Urothelium cell line (cell line): ENCODE measurements at regions not wholly inside any gene's neighbourhood (a gene's known extent, or its start where the extent isn't known, plus 50 kb on each side); places are given as distances from the start of the nearest gene placed in this dataset.
A peak's percentile ranks its signal among the peaks of the same experiment; 100 is the strongest.

Source experiments
- DNase-seq: peaks from one replicate; pipeline ENCODE4 v3.0.0; 2011; ENCODE audit warnings: low spot score, mixed read lengths
- FAIRE-seq: peaks from 2 replicates; lab custom pipeline; 2011; peaks lifted over from hg19 to GRCh38; lab: Jason Lieb, UNC

DNA sequence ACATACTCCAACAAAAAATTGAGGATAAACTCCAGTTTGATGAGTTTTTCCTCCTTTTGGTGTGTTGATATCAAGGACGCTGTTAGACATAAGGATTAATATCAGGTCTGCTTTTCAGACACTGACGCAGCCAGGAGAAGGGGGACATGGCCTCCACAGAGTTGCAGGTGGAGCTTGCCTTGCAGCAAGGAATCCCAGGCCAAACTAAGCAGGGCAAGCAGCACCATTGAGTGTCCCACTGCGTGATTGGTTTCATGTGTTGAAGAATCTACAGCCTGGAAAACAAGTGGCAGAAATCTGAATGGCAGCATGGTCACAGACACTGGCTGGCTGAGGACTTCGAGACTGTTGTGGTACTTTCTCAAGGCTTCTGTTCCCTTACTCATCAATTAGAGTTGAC, 777.6 kb downstream of the KCNJ18 start:
- FAIRE-seq (no peak), DNase-seq (no peak)

DNA sequence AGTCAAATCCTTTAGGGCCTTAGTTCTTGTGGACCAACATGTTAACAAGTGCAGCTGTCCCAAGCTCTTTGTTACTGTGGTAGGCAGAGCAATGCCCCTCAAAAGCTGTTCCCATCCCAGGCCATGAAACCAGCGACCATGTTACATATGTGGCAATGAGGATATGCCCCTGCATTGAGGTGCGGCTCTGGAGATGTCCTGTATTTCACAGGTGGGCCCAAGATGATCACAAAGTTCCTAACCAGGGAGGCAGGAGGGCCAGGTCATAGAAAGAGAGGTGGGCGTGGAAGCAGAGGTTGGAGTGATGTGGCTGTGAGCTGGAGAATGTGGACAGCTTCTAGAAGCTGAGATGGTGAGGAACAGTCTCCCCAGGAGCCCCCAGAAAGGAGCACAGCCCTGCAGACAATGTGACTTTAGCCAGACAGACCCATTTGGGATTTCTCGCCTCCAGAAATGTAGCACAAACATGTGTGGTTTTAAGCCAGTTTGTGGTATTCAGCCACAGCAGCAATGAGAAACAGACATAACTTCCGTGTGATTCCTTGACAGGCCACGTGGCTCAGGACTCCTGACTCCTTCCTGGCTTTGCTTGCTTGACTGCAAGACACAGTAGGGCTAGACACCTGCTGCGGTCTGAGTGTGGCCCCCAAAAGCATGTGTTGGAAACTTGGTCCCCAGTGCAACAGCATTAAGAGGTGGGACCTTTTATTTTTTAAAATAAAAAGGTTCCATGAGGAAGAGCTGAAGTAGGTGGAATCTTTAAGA, 778.3 kb downstream of the KCNJ18 start:
- no peak for FAIRE-seq
- no peak for DNase-seq

DNA sequence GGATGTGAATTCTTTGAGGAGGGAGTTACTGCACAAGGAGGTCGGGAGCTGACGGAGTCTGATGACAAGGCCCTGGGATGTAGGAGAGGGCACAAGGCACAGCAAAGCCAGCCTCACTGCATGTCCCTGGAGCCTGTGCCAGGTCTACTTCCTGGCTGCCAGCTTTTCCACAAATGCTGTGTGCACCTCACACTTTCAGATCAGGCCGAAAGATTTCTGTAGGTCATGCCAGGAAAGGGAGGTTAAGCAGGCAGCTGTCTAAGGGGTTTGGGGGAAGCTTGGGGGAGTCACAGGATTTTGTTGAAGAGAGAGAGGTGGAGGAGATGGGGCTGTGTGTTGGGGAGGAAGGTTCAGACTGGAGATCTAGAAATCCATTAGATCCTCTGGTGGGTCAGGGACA, 792.5 kb downstream of the KCNJ18 start:
- DNase-seq (no peak), FAIRE-seq (no peak)

- FAIRE-seq: no peak
These were observed 798.1 kb downstream of the KCNJ18 start for GRCh38 chr17:22490399-22490798.

DNA sequence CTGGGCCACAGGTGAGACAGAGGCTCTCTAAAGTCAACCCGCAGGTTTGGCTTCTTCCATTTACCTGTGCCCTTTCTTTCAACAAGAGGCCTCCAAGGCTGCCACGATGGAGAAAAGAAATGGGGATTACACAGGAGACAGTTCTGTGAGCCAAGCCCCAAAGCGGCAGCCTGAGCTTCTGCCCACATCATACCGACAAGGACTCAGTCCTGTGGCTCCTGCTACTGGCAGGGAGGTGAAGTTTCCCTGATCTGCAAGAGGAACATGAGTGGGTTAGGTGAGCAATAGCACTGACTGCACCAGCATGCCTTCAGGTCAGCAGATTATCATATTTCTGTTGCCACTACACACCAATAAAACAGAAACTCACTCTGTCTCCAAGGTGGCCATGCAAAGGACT, 800.0 kb downstream of the KCNJ18 start:
- no peak for FAIRE-seq
- no peak for DNase-seq

More at GRCh38 chr17:22490399-22490798, 798.1 kb downstream of the KCNJ18 start:
- no peak for DNase-seq

- FAIRE-seq: no peak
These were observed 804.1 kb downstream of the KCNJ18 start for GRCh38 chr17:22496450-22496849.

GRCh38 chr17:22503322-22503899, 811.1 kb downstream of the KCNJ18 start:
- DNase-seq (no peak), FAIRE-seq (no peak)

More at GRCh38 chr17:22496450-22496849, 804.1 kb downstream of the KCNJ18 start:
- no peak for DNase-seq

DNA sequence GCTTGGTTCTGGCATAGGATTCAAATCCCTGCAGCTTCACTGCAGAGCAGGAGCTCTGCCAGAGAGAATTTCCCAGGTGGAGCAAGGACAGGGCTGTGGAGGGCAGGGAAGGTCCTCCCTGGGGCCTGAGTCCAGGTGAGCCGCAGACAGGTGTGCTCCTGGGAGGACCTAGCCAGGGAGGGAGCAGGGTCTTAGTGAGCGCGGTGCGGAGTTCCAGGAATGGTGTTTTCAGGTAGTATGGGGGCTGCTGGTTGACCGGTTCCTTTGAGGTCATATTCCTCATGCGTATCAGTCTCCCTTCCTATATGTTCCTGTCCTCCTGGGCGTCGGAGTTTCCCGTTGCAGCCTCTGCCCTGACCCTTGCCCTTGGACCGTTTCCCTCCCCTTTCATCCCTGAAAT, 813.3 kb downstream of the KCNJ18 start:
- FAIRE-seq (no peak), DNase-seq (no peak)

DNA sequence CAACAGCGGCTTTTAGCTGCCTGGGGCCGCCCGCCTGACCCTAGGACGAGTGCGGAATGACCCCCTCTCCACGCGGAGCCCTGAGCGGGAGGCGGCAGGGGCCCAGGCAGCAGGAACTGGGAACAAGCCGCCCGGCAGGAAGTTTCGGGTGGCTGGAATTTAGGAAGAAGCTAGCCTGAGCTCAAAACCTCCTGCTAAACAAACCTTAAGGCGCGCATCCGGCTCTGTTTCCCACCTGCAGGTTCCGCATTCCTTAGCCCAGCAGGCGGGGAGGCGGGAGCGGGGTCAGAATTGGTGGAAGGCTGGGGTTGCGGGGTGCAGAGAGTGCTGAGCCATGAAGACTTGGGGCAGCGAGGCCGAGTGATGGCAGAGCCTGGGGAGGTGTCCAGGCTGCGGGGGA, 813.9 kb downstream of the KCNJ18 start:
- DNase-seq (no peak), FAIRE-seq (no peak)

GRCh38 chr17:22506861-22507260, 814.5 kb downstream of the KCNJ18 start:
- no peak for FAIRE-seq
- no peak for DNase-seq

GRCh38 chr17:22507823-22508222, 815.5 kb downstream of the KCNJ18 start:
- no peak for FAIRE-seq
- DNase-seq: peak; percentile 44

- no peak for FAIRE-seq
These were observed 818.2 kb downstream of the KCNJ18 start for GRCh38 chr17:22510504-22510903.

GRCh38 chr17:22511431-22511830, 819.1 kb downstream of the KCNJ18 start:
- FAIRE-seq (no peak), DNase-seq (no peak)

More at GRCh38 chr17:22510504-22510903, 818.2 kb downstream of the KCNJ18 start:
- no peak for DNase-seq

- DNase-seq (no peak), FAIRE-seq (no peak)
These were observed 819.7 kb downstream of the KCNJ18 start for GRCh38 chr17:22512057-22512456.

GRCh38 chr17:22512506-22512905, 820.2 kb downstream of the KCNJ18 start:
- DNase-seq: no peak
- no peak for FAIRE-seq

DNA sequence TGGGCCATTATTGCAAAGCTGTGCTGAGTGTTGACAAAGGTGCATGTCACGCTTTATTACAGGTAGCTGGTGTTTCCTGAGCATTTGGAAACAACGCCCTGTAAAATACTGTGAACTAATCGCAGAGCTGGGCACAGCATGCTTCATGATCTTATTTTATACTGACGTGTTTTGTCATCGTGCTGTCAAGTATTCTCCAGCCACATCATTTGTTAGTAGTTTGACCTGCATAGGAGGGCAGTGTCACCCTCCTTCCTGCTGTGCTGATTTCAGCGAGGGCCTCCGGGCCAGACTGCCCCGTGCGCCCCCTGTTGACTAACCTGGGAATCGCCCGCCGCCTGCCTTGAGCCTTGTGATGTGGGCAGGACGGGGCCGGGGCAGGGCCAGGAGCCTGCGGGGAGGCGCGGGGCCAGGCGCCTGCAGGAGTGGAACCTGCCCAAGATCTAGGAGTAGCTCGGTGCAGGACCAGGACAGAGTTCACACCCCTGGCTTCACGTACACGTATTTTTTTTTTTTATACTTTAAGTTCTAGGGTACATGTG, 820.7 kb downstream of the KCNJ18 start:
- peak; percentile 73 for FAIRE-seq

DNA sequence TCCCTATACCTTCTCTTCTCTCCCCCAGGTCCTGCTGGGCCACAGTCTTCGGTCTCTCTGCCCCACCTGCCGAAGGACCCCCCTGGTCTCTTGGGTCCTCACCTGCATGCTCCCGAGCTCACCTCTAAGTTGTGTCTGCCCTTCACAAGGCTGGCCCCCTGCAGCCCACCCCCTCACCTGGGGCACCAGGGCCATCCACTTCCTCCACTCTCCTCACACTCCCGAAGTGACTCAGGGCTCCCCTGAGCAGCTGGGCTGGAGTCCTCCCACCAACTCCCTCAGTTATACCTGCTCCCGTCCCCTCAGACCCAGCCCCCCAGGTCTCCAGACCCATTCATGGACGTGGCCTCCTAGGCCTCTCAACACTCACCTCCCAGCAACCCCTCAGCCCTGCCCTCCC, 822.0 kb downstream of the KCNJ18 start:
- DNase-seq: no peak
- no peak for FAIRE-seq

More for the DNA sequence above, 820.7 kb downstream of the KCNJ18 start:
- DNase-seq: peak; percentile 30

DNA sequence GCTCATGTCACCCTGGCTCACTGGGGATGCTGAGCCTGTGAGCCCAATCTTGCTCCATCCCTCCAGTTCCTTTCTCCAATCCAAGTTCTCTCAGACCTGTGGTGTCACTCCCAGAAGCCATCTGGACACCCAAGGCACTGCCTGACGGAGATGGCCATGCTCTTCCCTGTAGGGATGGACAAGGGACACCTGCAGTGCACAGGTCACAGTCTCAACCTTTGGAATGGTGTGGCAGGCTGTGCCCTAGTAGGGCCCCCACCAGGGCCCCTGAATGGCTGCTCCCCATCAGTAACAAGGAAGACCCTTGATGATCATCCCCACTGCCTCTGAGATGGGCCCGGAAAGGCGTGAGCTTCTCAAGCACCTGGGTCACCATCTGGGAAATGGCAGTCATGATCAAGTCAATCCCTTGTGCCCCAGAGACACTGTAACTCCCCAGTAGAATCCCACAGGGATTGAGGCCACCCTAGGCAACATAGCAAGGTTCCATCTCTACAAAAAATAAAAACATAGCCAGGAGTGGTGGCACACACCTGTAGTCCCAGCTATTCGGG, 822.5 kb downstream of the KCNJ18 start:
- FAIRE-seq (no peak), DNase-seq (no peak)

- DNase-seq (no peak), FAIRE-seq (no peak)
These were observed 823.3 kb downstream of the KCNJ18 start for GRCh38 chr17:22515599-22515998.

GRCh38 chr17:22516861-22517636, 824.7 kb downstream of the KCNJ18 start:
- DNase-seq (no peak), FAIRE-seq (no peak)

GRCh38 chr17:22517716-22518115, 825.4 kb downstream of the KCNJ18 start:
- peak; percentile 14 for DNase-seq
- FAIRE-seq: no peak
